IMR-90 (cell line): ENCODE measurements at regions not wholly inside any gene's neighbourhood (a gene's known extent, or its start where the extent isn't known, plus 50 kb on each side); places are given as distances from the start of the nearest gene placed in this dataset.

Source experiments
- ATAC-seq: fragments of 200-7000 bp; cut with Tn5 transposase; 2 replicates; pipeline ENCODE4 v1.9.1; 2020; ENCODE audit warnings: low read depth, mild to moderate bottlenecking, moderate library complexity
- BruUV-seq: library from RNA; stranded (reverse); fragments of 400-500 nt; replicated peaks from 2 replicates; lab custom pipeline; 2021; lab: Mats Ljungman, UMichigan
- CTCF ChIA-PET: fragments of 300-600 bp; formaldehyde crosslinking; extraction: SDS; loops from one replicate; lab custom pipeline; 2021; ENCODE audit warnings: antibody characterized with exemption; lab: Yijun Ruan, JAX
- POLR2A ChIA-PET: fragments of 300-600 bp; sonication (Branson Sonifier 250); formaldehyde crosslinking; loops from one replicate; lab custom pipeline; 2022; ENCODE audit warnings: antibody characterized with exemption; ENCODE audit not compliant: unreplicated experiment; lab: Charles Lee
- DNase-seq: peaks from one replicate; pipeline ENCODE4 v3.0.0; 2013
- H2AFZ ChIP-seq: replicated peaks from 2 replicates; pipeline ENCODE3; 2013; ENCODE audit warnings: low read length, mild to moderate bottlenecking; ENCODE audit not compliant: poor library complexity
- H2AK5ac ChIP-seq: 2 replicates; pipeline ENCODE4 v1.6.1; 2013; ENCODE audit warnings: low read depth, low read length, inconsistent platforms
- H2AK9ac ChIP-seq: replicated peaks from 2 replicates; pipeline ENCODE3; 2013; ENCODE audit warnings: mild to moderate bottlenecking, low read depth, low read length, moderate library complexity; ENCODE audit not compliant: poor library complexity
- H2BK120ac ChIP-seq: 2 replicates; pipeline ENCODE4 v1.6.1; 2013; ENCODE audit warnings: low read depth, low read length, inconsistent platforms
- H2BK15ac ChIP-seq: 3 replicates; pipeline ENCODE4 v1.6.1; 2013; ENCODE audit warnings: low read depth, low read length, inconsistent platforms
- H2BK20ac ChIP-seq: 2 replicates; pipeline ENCODE4 v1.6.1; 2013; ENCODE audit warnings: low read depth, mild to moderate bottlenecking, inconsistent platforms, low read length, moderate library complexity
- H2BK5ac ChIP-seq: 2 replicates; pipeline ENCODE4 v1.6.1; 2013; ENCODE audit warnings: mild to moderate bottlenecking, low read depth, low read length, inconsistent platforms; ENCODE audit not compliant: poor library complexity, severe bottlenecking
- H3K14ac ChIP-seq: replicated peaks from 2 replicates; pipeline ENCODE4 v1.6.1; 2013; ENCODE audit warnings: low read depth, low read length, inconsistent platforms
- H3K18ac ChIP-seq: 2 replicates; pipeline ENCODE4 v1.6.1; 2013; ENCODE audit warnings: low read depth, low read length, control low read depth
- H3K23ac ChIP-seq: 2 replicates; pipeline ENCODE4 v1.6.1; 2013; ENCODE audit warnings: low read depth, low read length, inconsistent platforms
- H3K27ac ChIP-seq: 2 replicates; pipeline ENCODE4 v1.5.1; 2013; ENCODE audit warnings: mild to moderate bottlenecking, control low read depth, low read length; ENCODE audit not compliant: insufficient read depth
- H3K27me3 ChIP-seq: 2 replicates; pipeline ENCODE4 v1.6.1; 2013; ENCODE audit warnings: low read length; ENCODE audit not compliant: control insufficient read depth, insufficient read depth
- H3K36me3 ChIP-seq: 2 replicates; pipeline ENCODE4 v1.6.1; 2013; ENCODE audit warnings: low read length, mixed read lengths; ENCODE audit not compliant: control insufficient read depth, insufficient read depth
- H3K4ac ChIP-seq: 2 replicates; pipeline ENCODE4 v1.6.1; 2013; ENCODE audit warnings: low read depth, low read length, inconsistent platforms
- H3K4me1 ChIP-seq: 2 replicates; pipeline ENCODE4 v1.6.1; 2013; ENCODE audit warnings: low read length, mixed read lengths; ENCODE audit not compliant: control insufficient read depth, insufficient read depth
- H3K4me2 ChIP-seq: 2 replicates; pipeline ENCODE4 v1.6.1; 2013; ENCODE audit warnings: low read depth, mild to moderate bottlenecking, control low read depth, low read length, moderate library complexity
- H3K4me3 ChIP-seq: 2 replicates; pipeline ENCODE4 v1.5.1; 2013; ENCODE audit warnings: low read depth, mild to moderate bottlenecking, control low read depth, low read length, moderate library complexity; ENCODE audit not compliant: insufficient read depth
- H3K56ac ChIP-seq: 2 replicates; pipeline ENCODE4 v1.6.1; 2013; ENCODE audit warnings: low read length, inconsistent platforms; ENCODE audit not compliant: insufficient read depth; ENCODE audit errors: extremely low read depth
- H3K79me1 ChIP-seq, 2 experiments: 2 replicates each; pipeline ENCODE4 v1.6.1; 2013; ENCODE audit warnings: low read length in 2 of 2, inconsistent platforms in 1 of 2, low read depth in 1 of 2
- H3K9ac ChIP-seq: 2 replicates; pipeline ENCODE4 v1.6.1; 2013; ENCODE audit warnings: low read depth, low read length, control low read depth
- H3K9me1 ChIP-seq: 2 replicates; pipeline ENCODE4 v1.6.1; 2013; ENCODE audit warnings: low read length, inconsistent platforms; ENCODE audit not compliant: insufficient read depth
- H3K9me3 ChIP-seq: 2 replicates; pipeline ENCODE4 v1.6.1; 2013; ENCODE audit warnings: low read length; ENCODE audit not compliant: control insufficient read depth, insufficient read depth
- H4K20me1 ChIP-seq: 2 replicates; pipeline ENCODE4 v1.6.1; 2013; ENCODE audit warnings: low read length, inconsistent platforms; ENCODE audit not compliant: insufficient read depth
- H4K5ac ChIP-seq: 2 replicates; pipeline ENCODE4 v1.6.1; 2013; ENCODE audit warnings: mild to moderate bottlenecking, low read depth, low read length, control low read depth
- H4K8ac ChIP-seq, 2 experiments: 2 replicates each; pipeline ENCODE4 v1.6.1; 2013; ENCODE audit warnings: low read depth in 2 of 2, low read length in 2 of 2, control low read depth in 1 of 2, inconsistent platforms in 1 of 2
- H4K91ac ChIP-seq: 2 replicates; pipeline ENCODE4 v1.6.1; 2013; ENCODE audit warnings: low read depth, low read length, inconsistent platforms; ENCODE audit not compliant: insufficient read depth
- CHD1 ChIP-seq: IDR thresholded peaks from 2 replicates; pipeline ENCODE4 v1.6.1; 2012; ENCODE audit warnings: low read depth, low read length, improper control_type of control experiment
- FOS ChIP-seq: fragments of 150-350 bp; IDR thresholded peaks from 2 replicates; pipeline ENCODE4 v1.6.1; 2016; ENCODE audit warnings: low read depth, low read length
- MAZ ChIP-seq: IDR thresholded peaks from 2 replicates; pipeline ENCODE4 v1.6.1; 2012; ENCODE audit warnings: low read depth, mild to moderate bottlenecking, low read length, improper control_type of control experiment, moderate library complexity, borderline replicate concordance
- MXI1 ChIP-seq: IDR thresholded peaks from 2 replicates; pipeline ENCODE4 v1.6.1; 2012; ENCODE audit warnings: low read depth, mild to moderate bottlenecking, low read length, moderate library complexity, borderline replicate concordance
- NFE2L2 ChIP-seq: fragments of 150-350 bp; IDR thresholded peaks from 2 replicates; pipeline ENCODE4 v1.6.1; 2016; ENCODE audit warnings: low read depth, mild to moderate bottlenecking, low read length
- POLR2A ChIP-seq: IDR thresholded peaks from 2 replicates; pipeline ENCODE4 v1.6.1; 2012; ENCODE audit warnings: mild to moderate bottlenecking, low read depth, low read length
- RAD21 ChIP-seq: IDR thresholded peaks from 2 replicates; pipeline ENCODE4 v1.6.1; 2012; ENCODE audit warnings: low read length, improper control_type of control experiment
- WGBS, 2 experiments: methylation state at CpG; one replicate each; pipeline versions ENCODE4 v1.1.5 to v1.1.7; 2013; ENCODE audit warnings: missing lambda C conversion rate in 2 of 2; ENCODE audit not compliant: insufficient read length in 1 of 2; ENCODE audit errors: extremely low coverage in 2 of 2; 5-methylcytosine and 5-hydroxymethylcytosine counted together
- dilution Hi-C: fragments of 300-500 bp; cut with HindIII; formaldehyde crosslinking; loops from one replicate; pipeline ENCODE4 v1.14.3; 2018; ENCODE audit warnings: low sequenced_read_pairs; ENCODE audit not compliant: unreplicated experiment
- in situ Hi-C: fragments of 300-500 bp; cut with MboI; formaldehyde crosslinking; loops from 3 replicates; pipeline ENCODE4 v1.14.3; 2019; ENCODE audit warnings: low sequenced_read_pairs, inconsistent platforms, mixed read lengths
- intact Hi-C: fragments of 100-400 bp; cut with micrococcal nuclease; formaldehyde crosslinking; loops from 2 replicates; pipeline ENCODE4 v1.10.0; 2022

DNA sequence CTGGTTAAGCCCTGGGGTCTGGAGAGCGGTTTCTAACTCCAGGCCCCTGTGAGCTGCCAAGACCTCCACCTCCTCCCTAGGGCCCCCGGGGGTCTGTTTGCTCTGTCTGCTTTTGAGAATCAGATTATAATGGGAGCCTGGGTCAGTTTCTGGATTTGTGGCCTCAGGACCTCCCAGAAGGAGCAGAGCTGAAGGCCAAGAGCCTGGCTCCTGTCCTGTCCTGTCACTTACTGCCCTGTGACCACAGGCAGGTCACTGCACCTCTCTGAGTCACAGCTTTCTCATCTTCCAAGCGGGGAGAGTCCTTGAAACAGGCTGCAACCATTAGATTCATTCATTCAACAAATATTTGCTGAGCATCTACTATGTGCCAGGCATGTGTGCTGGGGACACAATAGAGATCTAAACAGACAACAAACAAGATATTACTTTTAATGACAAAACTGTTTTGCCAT, 87.3 kb upstream of the FGF3 start:
- Histone ChIP-seq H3K9me1 (peaks cover 4% of the 10 kb centered on the region; the same call in 1 of the 2 replicates), H3K9me3 (no peaks in the 10 kb centered on the region), H2AK5ac (no peak overlapping the region), H3K56ac (no peak overlapping the region), H2AK9ac (no peak overlapping the region), H3K36me3 (no peaks in the 10 kb centered on the region), H4K5ac (no peak overlapping the region), H3K4me3 (no peak overlapping the region), H2BK5ac (no peak overlapping the region), H2BK120ac (no peak overlapping the region), H3K79me1 (no peaks in the 10 kb centered on the region), H3K18ac (no peak overlapping the region), H3K27me3 (peaks cover 6% of the 10 kb centered on the region; the same call in 1 of the 2 replicates), H2AFZ (peak overlapping the region; percentile 13), H3K4me1 (no peaks in the 10 kb centered on the region), H3K4ac (no peak overlapping the region), H3K4me2 (no peak overlapping the region), H3K9ac (no peak overlapping the region), H3K23ac (no peak overlapping the region), H3K27ac (no peak overlapping the region), H3K14ac (no peak overlapping the region), H4K8ac (no peak overlapping the region), H2BK15ac (no peak overlapping the region), H4K20me1 (no peaks in the 10 kb centered on the region), H2BK20ac (no peak overlapping the region), H4K91ac (no peak overlapping the region)
- no CpG with 5 or more reads among the region's 3 CpGs for WGBS, 2 experiments
- peak; percentile 17 for DNase-seq
- ATAC-seq: no peak
- TF ChIP-seq POLR2A (no peak), MXI1 (no peak), FOS (no peak), NFE2L2 (no peak), MAZ (no peak), RAD21 (no peak), CHD1 (no peak)
- POLR2A ChIA-PET: no interaction called here
- CTCF ChIA-PET: no interaction called here
- in situ Hi-C loops (no loop called here), intact Hi-C loops (no loop called here), dilution Hi-C loops (loop anchor here (25.0 kb wide), 1 partner anchor 256 kb away; no protein-coding TSS in a partner anchor)
- no TSS peak for BruUV-seq
